Brain microvascular endothelial cell (primary cell): ENCODE measurements at regions not wholly inside any gene's neighbourhood (a gene's known extent, or its start where the extent isn't known, plus 50 kb on each side); places are given as distances from the start of the nearest gene placed in this dataset.

Experiments used
- DNase-seq: peaks from one replicate; pipeline ENCODE4 v3.0.0-alpha.2; 2020
- H3K27ac ChIP-seq: fragments of 250-450 bp; sonication (Bioruptor Pico); 2 replicates; pipeline ENCODE4 v1.5.1; 2020; ENCODE audit warnings: mild to moderate bottlenecking, moderate library complexity
- H3K27me3 ChIP-seq: fragments of 250-450 bp; sonication (Bioruptor Pico); replicated peaks from 2 replicates; pipeline ENCODE4 v1.5.1; 2020; ENCODE audit warnings: mild to moderate bottlenecking
- H3K36me3 ChIP-seq: fragments of 250-450 bp; sonication (Bioruptor Pico); replicated peaks from 2 replicates; pipeline ENCODE4 v1.5.1; 2020; ENCODE audit warnings: mild to moderate bottlenecking
- H3K4me3 ChIP-seq: 2 replicates; pipeline ENCODE4 v1.5.1; 2011; ENCODE audit warnings: low read depth, mild to moderate bottlenecking, control low read depth, low read length, moderate library complexity
- in situ Hi-C: cut with HindIII; loops from 2 replicates; pipeline ENCODE4 v1.10.0; 2017; ENCODE audit warnings: low sequenced_read_pairs, low pct_ligation_motif_present
- TF ChIP-seq, protein P1 (sequence below): IDR thresholded peaks from 2 replicates; pipeline ENCODE4 v1.5.1; 2011; ENCODE audit warnings: low read depth, mild to moderate bottlenecking, moderate library complexity, low read length, control low read depth, inconsistent platforms; ENCODE audit errors: missing control alignments

DNA sequence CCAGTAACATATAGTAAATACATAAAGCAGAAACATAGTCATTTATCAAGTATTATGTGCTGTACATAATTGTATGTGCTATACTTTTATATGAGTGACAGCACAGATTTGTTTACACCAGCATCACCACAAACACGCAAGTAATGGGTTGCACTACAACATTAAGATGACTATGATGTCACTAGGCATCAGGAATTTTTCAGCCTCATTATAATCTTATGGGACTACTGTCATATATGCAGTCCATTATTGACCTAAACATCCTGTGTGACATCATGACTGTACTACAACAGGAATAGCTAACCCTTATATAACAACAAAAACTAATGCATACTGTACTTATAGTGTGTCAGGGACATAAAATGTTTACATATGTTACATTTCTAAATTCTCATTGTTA lies 50.2 kb upstream of the IZUMO1R start:
- no peaks in the 10 kb centered on the region for H3K36me3 ChIP-seq
- DNase-seq: no peak
- in situ Hi-C loops: no loop called here
- H3K27me3 ChIP-seq: no peaks in the 10 kb centered on the region
- H3K4me3 ChIP-seq: no peak overlapping the region
- no peak overlapping the region for H3K27ac ChIP-seq
- TF ChIP-seq, protein P1, sequence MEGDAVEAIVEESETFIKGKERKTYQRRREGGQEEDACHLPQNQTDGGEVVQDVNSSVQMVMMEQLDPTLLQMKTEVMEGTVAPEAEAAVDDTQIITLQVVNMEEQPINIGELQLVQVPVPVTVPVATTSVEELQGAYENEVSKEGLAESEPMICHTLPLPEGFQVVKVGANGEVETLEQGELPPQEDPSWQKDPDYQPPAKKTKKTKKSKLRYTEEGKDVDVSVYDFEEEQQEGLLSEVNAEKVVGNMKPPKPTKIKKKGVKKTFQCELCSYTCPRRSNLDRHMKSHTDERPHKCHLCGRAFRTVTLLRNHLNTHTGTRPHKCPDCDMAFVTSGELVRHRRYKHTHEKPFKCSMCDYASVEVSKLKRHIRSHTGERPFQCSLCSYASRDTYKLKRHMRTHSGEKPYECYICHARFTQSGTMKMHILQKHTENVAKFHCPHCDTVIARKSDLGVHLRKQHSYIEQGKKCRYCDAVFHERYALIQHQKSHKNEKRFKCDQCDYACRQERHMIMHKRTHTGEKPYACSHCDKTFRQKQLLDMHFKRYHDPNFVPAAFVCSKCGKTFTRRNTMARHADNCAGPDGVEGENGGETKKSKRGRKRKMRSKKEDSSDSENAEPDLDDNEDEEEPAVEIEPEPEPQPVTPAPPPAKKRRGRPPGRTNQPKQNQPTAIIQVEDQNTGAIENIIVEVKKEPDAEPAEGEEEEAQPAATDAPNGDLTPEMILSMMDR: no peak
